GM10248 (cell line): ENCODE measurements at regions not wholly inside any gene's neighbourhood (a gene's known extent, or its start where the extent isn't known, plus 50 kb on each side); places are given as distances from the start of the nearest gene placed in this dataset.

Experiments used
- CTCF ChIA-PET: fragments of 300-600 bp; sonication (Branson Sonifier 250); formaldehyde crosslinking; extraction: SDS; loops from one replicate; lab custom pipeline; 2021; ENCODE audit warnings: antibody characterized with exemption; lab: Yijun Ruan, JAX
- POLR2A ChIA-PET: fragments of 350-650 bp; sonication (Branson Sonifier 250); formaldehyde crosslinking; extraction: SDS; loops from one replicate; lab custom pipeline; 2020; ENCODE audit warnings: antibody characterized with exemption; lab: Yijun Ruan, JAX
- DNase-seq: peaks from one replicate; pipeline ENCODE4 v3.0.0; 2012; ENCODE audit errors: extremely low spot score
- TF ChIP-seq, protein P1 (sequence below): IDR thresholded peaks from 2 replicates; pipeline ENCODE4 v1.5.1; 2012; ENCODE audit warnings: mild to moderate bottlenecking, low read depth; ENCODE audit errors: extremely low read depth, missing control alignments, control extremely low read depth

DNA sequence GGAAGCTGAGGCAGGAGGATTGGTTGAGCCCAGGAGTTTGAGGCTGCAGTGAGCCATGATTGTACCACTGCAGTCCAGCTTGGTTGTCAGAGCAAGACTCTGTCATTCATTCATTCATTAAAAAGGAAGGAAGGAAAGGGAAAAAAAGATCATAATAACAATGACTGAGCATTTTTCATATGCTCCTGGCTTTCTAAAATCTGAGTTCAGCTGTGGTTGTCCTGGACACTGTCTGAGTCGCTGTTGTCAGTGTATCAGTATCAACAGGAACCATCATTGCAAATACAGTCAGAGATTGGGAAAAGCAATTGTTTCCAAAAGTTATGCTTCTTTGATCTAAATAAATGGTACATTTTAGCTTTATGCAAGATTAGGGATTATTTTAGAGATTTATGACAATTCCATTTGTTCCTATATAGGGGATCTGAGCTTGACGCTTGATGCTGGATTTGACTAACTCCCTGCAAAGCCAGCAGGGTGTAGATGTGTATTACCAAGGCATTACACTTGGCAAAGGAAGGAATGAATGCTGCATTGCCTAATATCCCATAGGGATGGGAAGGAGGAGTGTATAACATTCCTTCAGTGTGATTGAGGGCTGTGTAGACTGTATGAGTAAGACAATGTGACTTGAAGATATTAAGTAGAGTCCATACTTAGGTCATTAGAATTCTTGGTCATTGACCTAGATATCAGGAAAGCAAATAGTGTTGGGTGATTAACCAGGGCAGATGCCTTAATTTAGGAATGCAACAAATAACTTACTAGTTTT lies 100.2 kb downstream of the DISP1 start:
- ChIA-PET CTCF (interaction anchor here (0.7 kb wide), 1 partner anchor 219 kb away, joined by 3 read pairs; no protein-coding TSS in a partner anchor), POLR2A (no interaction called here)
- no peak for DNase-seq
- TF ChIP-seq, protein P1, sequence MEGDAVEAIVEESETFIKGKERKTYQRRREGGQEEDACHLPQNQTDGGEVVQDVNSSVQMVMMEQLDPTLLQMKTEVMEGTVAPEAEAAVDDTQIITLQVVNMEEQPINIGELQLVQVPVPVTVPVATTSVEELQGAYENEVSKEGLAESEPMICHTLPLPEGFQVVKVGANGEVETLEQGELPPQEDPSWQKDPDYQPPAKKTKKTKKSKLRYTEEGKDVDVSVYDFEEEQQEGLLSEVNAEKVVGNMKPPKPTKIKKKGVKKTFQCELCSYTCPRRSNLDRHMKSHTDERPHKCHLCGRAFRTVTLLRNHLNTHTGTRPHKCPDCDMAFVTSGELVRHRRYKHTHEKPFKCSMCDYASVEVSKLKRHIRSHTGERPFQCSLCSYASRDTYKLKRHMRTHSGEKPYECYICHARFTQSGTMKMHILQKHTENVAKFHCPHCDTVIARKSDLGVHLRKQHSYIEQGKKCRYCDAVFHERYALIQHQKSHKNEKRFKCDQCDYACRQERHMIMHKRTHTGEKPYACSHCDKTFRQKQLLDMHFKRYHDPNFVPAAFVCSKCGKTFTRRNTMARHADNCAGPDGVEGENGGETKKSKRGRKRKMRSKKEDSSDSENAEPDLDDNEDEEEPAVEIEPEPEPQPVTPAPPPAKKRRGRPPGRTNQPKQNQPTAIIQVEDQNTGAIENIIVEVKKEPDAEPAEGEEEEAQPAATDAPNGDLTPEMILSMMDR = no peak

DNA sequence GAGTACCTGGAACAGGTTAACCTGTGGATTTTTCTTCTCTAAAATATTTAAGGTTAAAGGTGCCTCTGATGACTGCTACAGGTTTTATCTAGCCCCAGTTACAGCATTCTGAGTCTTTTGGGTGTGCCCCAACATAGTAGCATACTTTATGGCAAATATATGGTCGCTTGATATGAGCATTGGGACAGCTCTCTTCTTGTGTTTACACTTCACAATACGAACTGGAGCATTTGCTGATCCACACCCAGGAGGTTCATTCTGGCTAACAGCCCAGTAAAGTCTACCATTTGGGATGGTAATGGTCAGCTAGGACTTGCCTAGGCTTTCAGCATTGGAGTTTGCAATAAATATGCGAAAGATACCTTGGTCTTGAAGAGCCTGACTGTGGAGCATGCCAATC lies 101.3 kb downstream of the DISP1 start:
- TF ChIP-seq, protein P1 = no peak
- CTCF ChIA-PET = no interaction called here
- DNase-seq = no peak
- POLR2A ChIA-PET = no interaction called here

DNA sequence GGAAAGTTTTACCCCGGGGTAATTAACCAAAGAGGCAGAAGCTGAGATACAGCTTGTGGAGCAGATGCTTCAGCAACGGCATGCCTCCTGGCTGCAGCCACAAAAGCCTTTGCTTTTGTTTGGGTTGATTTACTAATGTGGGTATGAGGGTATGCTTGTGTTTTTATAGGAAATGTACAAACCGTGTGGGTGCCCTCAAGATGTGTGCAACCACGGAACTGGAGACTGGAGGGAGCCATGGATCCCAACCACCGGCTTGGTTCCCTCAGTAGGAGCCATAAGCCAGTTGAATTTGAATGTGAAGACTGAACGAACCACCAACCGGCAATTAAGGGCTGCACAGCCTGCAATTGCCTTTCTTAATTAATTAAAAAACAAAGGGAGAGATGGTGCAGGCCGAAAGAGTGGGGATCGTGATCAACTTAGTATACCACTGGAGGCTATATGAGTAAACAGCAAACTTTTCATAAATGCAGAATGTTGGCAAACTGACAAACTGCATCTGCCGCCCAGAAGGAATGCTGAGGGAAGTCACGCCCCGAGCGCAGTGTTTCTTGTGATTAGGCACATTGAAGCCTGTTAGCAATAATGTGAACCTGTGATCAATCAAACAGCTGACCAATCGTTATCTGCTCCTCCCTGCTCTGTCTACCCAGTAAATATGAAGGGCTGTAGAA lies 104.1 kb downstream of the DISP1 start:
- CTCF ChIA-PET = interaction anchor here (1.2 kb wide), 1 partner anchor 8 kb away, joined by 3 read pairs; no protein-coding TSS in a partner anchor
- POLR2A ChIA-PET = no interaction called here
- TF ChIP-seq, protein P1 = no peak
- DNase-seq = no peak

DNA sequence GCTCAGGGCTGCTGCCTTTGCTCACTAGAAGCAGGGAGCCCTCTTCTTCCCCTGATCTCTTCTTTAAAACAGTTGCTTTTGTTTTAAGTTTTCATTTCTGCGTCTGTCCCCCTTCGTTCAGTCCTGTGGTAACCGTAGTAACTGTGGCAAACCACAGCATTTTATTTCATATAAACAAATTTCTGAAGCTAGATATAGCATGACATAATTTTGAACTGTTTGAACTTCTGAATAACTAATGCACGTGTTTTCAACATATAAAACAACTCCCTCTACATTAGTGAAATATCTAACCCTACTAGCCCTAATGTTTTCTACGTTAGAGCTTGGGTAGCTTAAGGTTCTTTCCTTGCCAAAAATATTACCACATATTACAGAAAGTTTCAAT lies 104.6 kb downstream of the DISP1 start:
- POLR2A ChIA-PET = no interaction called here
- no peak for DNase-seq
- CTCF ChIA-PET = interaction anchor here (1.2 kb wide), 1 partner anchor 9 kb away, joined by 3 read pairs; no protein-coding TSS in a partner anchor
- TF ChIP-seq, protein P1 = no peak

DNA sequence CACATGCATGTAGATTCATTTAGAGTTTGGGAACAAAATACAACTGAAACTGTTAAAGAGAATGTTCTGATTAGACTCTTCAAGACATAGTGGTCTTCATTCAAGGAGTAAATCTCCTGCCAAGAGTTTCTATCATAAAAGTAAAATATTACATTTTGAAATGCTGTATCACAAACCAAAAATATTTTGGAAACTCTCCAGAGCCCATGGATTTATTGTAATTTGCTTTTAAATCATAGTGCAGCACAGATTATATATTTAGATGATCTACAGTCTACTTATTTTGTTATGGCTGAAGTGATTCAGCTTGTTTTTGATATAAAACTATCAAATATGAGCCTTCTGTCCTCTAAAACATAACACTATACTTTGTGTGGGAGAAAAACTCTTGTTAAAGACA lies 105.3 kb downstream of the DISP1 start:
- CTCF ChIA-PET = no interaction called here
- DNase-seq = no peak
- POLR2A ChIA-PET = no interaction called here
- TF ChIP-seq, protein P1 = no peak

DNA sequence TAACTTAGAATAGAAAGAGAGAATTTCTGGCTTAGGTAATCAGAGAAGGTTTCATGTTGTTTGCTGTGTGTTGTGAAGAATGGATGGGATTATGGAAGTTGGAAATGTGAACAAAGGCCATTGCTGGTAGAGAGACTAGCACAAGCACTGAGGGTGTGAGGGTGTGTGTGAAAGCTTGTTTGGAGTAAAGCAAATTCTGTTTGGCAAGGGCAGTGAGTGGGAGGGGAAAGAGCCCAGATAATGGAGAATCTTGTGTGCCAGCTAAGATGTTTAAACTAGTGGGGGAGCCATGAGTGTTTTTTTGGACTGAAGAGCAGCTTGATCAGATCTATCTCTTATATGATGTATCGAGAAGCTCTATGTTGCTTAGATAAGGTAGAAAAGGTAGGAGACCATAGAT lies 107.1 kb downstream of the DISP1 start:
- ChIA-PET CTCF (no interaction called here), POLR2A (no interaction called here)
- TF ChIP-seq, protein P1 = no peak
- DNase-seq = no peak
